Sigmoid colon (tissue), 6 donors: ENCODE measurements at regions not wholly inside any gene's neighbourhood (a gene's known extent, or its start where the extent isn't known, plus 50 kb on each side); places are given as distances from the start of the nearest gene placed in this dataset.

Source experiments
- DNase-seq: peaks from one replicate; pipeline ENCODE4 v3.0.0-alpha.2; 2019
- H3K27ac ChIP-seq, 4 donors: fragments of 200-600 bp; sonication (generic); one replicate each; pipeline ENCODE4 v1.5.1; 2016 to 2019; ENCODE audit warnings: mild to moderate bottlenecking in 1 of 4
- H3K27me3 ChIP-seq, 3 donors: fragments of 200-600 bp; sonication (generic); one replicate each; pipeline ENCODE4 v1.5.1; 2019; ENCODE audit warnings: mild to moderate bottlenecking in 1 of 3
- H3K36me3 ChIP-seq, 4 donors: fragments of 200-600 bp; sonication (generic); one replicate each; pipeline ENCODE4 v1.5.1; 2016 to 2019
- H3K4me1 ChIP-seq, 4 donors: fragments of 200-600 bp; sonication (generic); one replicate each; pipeline ENCODE4 v1.5.1; 2017 to 2019
- H3K4me3 ChIP-seq, 4 donors: fragments of 200-600 bp; sonication (generic); one replicate each; pipeline ENCODE4 v1.5.1; 2017 to 2019; ENCODE audit warnings: mild to moderate bottlenecking in 2 of 4, moderate library complexity in 1 of 4
- H3K9me3 ChIP-seq, 4 donors: fragments of 200-600 bp in 3 of 4; sonication (generic) in 3 of 4; one replicate each; pipeline versions ENCODE4 v1.5.1 to v1.6.1; 2013 to 2019
- CTCF ChIP-seq, 4 experiments: fragments of 450-650 bp in 3 of 4; fragments of 200-600 bp in 1 of 4; IDR thresholded peaks; one replicate each; pipeline ENCODE4 v1.5.1; 2016 to 2019; ENCODE audit warnings: antibody characterized with exemption in 4 of 4, mild to moderate bottlenecking in 3 of 4, moderate library complexity in 2 of 4
- EP300 ChIP-seq, 4 donors: sonication (generic); formaldehyde crosslinking; IDR thresholded peaks; one replicate each; pipeline ENCODE4 v1.6.1; 2017; ENCODE audit warnings: antibody characterized with exemption in 4 of 4
- POLR2A ChIP-seq, 2 donors: fragments of 450-650 bp; IDR thresholded peaks; one replicate each; pipeline ENCODE4 v1.6.1; 2016; ENCODE audit warnings: antibody characterized with exemption in 2 of 2, mild to moderate bottlenecking in 2 of 2, moderate library complexity in 2 of 2
- POLR2AphosphoS5 ChIP-seq, 4 donors: sonication (generic); formaldehyde crosslinking; IDR thresholded peaks; one replicate each; pipeline ENCODE4 v1.6.1; 2017; ENCODE audit warnings: antibody characterized with exemption in 4 of 4
- WGBS, 2 donors: extraction: QIAGEN DNeasy Blood & Tissue Kit; methylation state at CpG; one replicate each; pipeline ENCODE4 v1.1.7; 2013; 5-methylcytosine and 5-hydroxymethylcytosine counted together
- intact Hi-C: fragments of 100-400 bp; cut with DNase I; formaldehyde crosslinking; loops from one replicate; pipeline ENCODE4 v1.15.1; 2023
- donor health status: healthy with polysubstance abuse.
- donor health status: healthy.

GRCh38 chr1:38527373-38527966, 332.1 kb downstream of the RRAGC start:
- Histone ChIP-seq H3K4me1 (no peaks in the 10 kb centered on the region), H3K36me3 (no peaks in the 10 kb centered on the region), H3K4me3 (no peak overlapping the region), H3K27ac (no peak overlapping the region), H3K9me3 (no peaks in the 10 kb centered on the region), H3K27me3 (peaks cover 0 to 49% (median 18%) of the 10 kb centered on the region in 3 donors)
- TF ChIP-seq POLR2A (IDR thresholded peaks at IDR 0.05): no peak
- TF ChIP-seq EP300 (IDR thresholded peaks at IDR 0.05): no peak
- TF ChIP-seq CTCF (IDR thresholded peaks at IDR 0.05): no peak
- no peak for TF ChIP-seq POLR2AphosphoS5 (IDR thresholded peaks at IDR 0.05)
- intact Hi-C loops: no loop called here
- no peak for DNase-seq
- WGBS, 2 donors: 46 to 56% methylated on average over 6 of the region's 6 CpGs

GRCh38 chr1:38526046-38526445, 333.5 kb downstream of the RRAGC start:
- no peak for TF ChIP-seq EP300 (IDR thresholded peaks at IDR 0.05)
- no peak for TF ChIP-seq POLR2A (IDR thresholded peaks at IDR 0.05)
- no peak for TF ChIP-seq POLR2AphosphoS5 (IDR thresholded peaks at IDR 0.05)
- no peak for TF ChIP-seq CTCF (IDR thresholded peaks at IDR 0.05)
- H3K4me3 ChIP-seq: no peak overlapping the region
- no peak overlapping the region for H3K27ac ChIP-seq
- intact Hi-C loops: no loop called here
- no peaks in the 10 kb centered on the region for H3K9me3 ChIP-seq
- H3K4me1 ChIP-seq: no peaks in the 10 kb centered on the region
- no peaks in the 10 kb centered on the region for H3K36me3 ChIP-seq
- DNase-seq: no peak
- WGBS, 2 donors: 51 to 72% methylated on average over 7 of the region's 7 CpGs
- H3K27me3 ChIP-seq: peaks cover 0 to 49% (median 18%) of the 10 kb centered on the region in 3 donors

DNA sequence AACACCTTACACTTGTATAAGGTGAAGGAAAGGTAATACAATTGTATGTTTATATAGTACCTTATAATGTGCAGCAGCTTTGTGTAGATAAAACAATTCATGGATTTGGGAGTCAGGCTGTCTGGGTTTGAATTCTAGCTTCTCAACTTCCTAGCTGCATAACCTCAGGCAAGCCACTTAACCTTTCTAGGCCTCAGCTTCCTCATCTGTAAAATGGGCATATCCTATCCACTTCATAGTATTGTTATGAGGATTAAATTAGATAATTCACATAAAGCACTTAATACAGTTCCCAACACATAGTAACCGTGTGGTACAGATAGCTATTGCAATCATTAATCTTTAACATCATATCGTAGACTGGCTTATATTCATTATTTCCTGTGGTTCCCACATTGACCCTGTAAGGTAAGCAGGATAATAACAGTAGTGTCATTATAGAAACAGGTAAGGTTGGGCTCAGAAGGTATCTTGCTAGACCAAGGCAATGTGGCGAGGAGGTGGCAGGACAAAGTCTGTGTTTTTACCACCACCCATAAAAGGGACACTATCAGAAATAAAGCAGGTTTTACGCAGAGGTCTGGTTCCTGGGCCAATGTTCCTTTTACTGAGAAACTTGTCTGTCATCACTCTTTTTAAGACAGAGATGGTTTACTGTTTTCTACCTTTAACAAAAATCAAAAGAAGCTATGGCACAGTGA, 334.1 kb downstream of the RRAGC start:
- Histone ChIP-seq H3K36me3 (no peaks in the 10 kb centered on the region), H3K4me3 (no peak overlapping the region), H3K9me3 (no peaks in the 10 kb centered on the region), H3K27ac (no peak overlapping the region), H3K4me1 (no peaks in the 10 kb centered on the region), H3K27me3 (peaks cover 0 to 49% (median 18%) of the 10 kb centered on the region in 3 donors)
- intact Hi-C loops: no loop called here
- TF ChIP-seq POLR2AphosphoS5 (IDR thresholded peaks at IDR 0.05) (no peak), EP300 (IDR thresholded peaks at IDR 0.05) (no peak)
- no peak for DNase-seq
- 19 to 71% methylated on average over 4 of the region's 4 CpGs for WGBS, 2 donors

DNA sequence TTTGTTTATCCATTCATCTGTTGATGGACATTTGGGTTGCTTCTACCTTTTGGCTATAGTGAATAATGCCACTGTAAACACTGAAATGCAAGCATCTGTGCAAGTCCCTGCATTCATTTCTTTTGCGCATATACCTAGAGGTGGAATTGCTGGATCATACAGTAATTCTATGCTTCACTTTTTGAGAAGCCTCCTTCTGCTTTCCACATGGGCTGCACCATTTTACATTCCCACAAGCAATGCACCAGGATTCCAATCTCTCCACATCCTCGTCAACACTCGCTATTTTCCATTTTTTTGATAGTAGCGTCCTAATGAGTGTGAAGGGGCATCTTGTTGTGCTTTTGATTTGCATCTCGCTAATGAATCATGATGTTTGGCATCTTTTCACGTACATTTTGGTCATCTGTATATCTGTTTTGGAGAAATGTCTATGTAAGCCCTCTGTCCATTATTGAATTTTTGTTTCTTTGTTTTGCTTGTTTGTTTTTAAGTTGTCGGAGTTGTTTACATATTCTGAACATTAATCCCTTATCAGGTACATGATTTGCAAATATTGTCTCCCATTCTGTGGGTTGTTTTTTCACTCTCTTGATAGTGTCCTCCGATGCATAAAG, 335.4 kb downstream of the RRAGC start:
- no peak for DNase-seq
- H3K9me3 ChIP-seq: no peaks in the 10 kb centered on the region
- 91 to 92% methylated on average over 8 of the region's 8 CpGs for WGBS, 2 donors
- H3K4me3 ChIP-seq: no peak overlapping the region
- H3K27me3 ChIP-seq: peaks cover 0 to 49% (median 18%) of the 10 kb centered on the region in 3 donors
- no peaks in the 10 kb centered on the region for H3K36me3 ChIP-seq
- intact Hi-C loops: no loop called here
- no peak overlapping the region for H3K27ac ChIP-seq
- TF ChIP-seq EP300 (IDR thresholded peaks at IDR 0.05) (no peak), CTCF (IDR thresholded peaks at IDR 0.05) (no peak), POLR2AphosphoS5 (IDR thresholded peaks at IDR 0.05) (no peak), POLR2A (IDR thresholded peaks at IDR 0.05) (no peak)
- no peaks in the 10 kb centered on the region for H3K4me1 ChIP-seq

DNA sequence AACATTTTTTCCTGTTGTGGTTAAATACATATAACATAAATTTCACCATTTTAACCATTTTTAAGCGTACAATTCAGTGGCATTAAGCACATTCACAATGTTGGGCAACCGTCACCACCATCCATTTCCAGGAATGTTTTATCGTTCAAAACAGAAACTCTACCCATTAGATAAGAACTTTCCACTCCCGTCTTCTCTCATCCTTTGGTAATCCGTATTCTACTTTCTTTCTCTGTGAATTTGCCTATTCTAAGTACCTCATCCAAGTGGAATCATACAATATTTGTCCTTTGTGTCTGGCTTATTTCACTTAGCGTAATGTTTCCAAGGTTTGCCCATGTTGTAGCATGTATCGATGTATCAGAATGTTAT, 336.0 kb downstream of the RRAGC start:
- no peak for DNase-seq

More for the DNA sequence above, 336.0 kb downstream of the RRAGC start:
- Histone ChIP-seq H3K4me1 (no peaks in the 10 kb centered on the region), H3K27me3 (peaks cover 0 to 49% (median 18%) of the 10 kb centered on the region in 3 donors), H3K4me3 (no peak overlapping the region), H3K27ac (no peak overlapping the region), H3K9me3 (no peaks in the 10 kb centered on the region), H3K36me3 (no peaks in the 10 kb centered on the region)
- TF ChIP-seq EP300 (IDR thresholded peaks at IDR 0.05): no peak
- no peak for TF ChIP-seq POLR2AphosphoS5 (IDR thresholded peaks at IDR 0.05)
- TF ChIP-seq POLR2A (IDR thresholded peaks at IDR 0.05): no peak
- TF ChIP-seq CTCF (IDR thresholded peaks at IDR 0.05): no peak
- WGBS, 2 donors: 90 to 91% methylated on average over 7 of the region's 7 CpGs
- intact Hi-C loops: no loop called here
